ENCODE measurements at regions not wholly inside any gene's neighbourhood (a gene's known extent, or its start where the extent isn't known, plus 50 kb on each side); places are given as distances from the start of the nearest gene placed in this dataset.

GRCh38 chr1:83619170-83619896 is 379.6 kb downstream of the TTLL7 start:
- Histone ChIP-seq H3K4me1 (no peaks in the 10 kb centered on the region), H3K9me3 (no peaks in the 10 kb centered on the region), H3K27ac (no peak overlapping the region), H3K4me3 (no peak overlapping the region), H3K27me3 (no peaks in the 10 kb centered on the region), H3K36me3 (no peaks in the 10 kb centered on the region)
- no peak for DNase-seq
- intact Hi-C loops (cut with DNase I), result no loop called here
- TF ChIP-seq, protein P1, sequence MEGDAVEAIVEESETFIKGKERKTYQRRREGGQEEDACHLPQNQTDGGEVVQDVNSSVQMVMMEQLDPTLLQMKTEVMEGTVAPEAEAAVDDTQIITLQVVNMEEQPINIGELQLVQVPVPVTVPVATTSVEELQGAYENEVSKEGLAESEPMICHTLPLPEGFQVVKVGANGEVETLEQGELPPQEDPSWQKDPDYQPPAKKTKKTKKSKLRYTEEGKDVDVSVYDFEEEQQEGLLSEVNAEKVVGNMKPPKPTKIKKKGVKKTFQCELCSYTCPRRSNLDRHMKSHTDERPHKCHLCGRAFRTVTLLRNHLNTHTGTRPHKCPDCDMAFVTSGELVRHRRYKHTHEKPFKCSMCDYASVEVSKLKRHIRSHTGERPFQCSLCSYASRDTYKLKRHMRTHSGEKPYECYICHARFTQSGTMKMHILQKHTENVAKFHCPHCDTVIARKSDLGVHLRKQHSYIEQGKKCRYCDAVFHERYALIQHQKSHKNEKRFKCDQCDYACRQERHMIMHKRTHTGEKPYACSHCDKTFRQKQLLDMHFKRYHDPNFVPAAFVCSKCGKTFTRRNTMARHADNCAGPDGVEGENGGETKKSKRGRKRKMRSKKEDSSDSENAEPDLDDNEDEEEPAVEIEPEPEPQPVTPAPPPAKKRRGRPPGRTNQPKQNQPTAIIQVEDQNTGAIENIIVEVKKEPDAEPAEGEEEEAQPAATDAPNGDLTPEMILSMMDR (IDR thresholded peaks at IDR 0.05), result no peak
- no peak for TF ChIP-seq POLR2A (IDR thresholded peaks at IDR 0.05)
- 69% methylated on average over 2 of the region's 2 CpGs for WGBS (ENCODE audit: insufficient coverage, low coverage, low lambda C conversion rate, missing lambda C conversion rate)
- ATAC-seq, result no peak

- Histone ChIP-seq H3K4me3 (no peak overlapping the region), H3K27ac (no peak overlapping the region), H3K9me3 (no peaks in the 10 kb centered on the region), H3K27me3 (no peaks in the 10 kb centered on the region), H3K36me3 (no peaks in the 10 kb centered on the region), H3K4me1 (no peaks in the 10 kb centered on the region)
- intact Hi-C loops (cut with DNase I), result no loop called here
- DNase-seq (no peak), ATAC-seq (no peak)
- TF ChIP-seq, protein P1 (IDR thresholded peaks at IDR 0.05), result no peak
- TF ChIP-seq POLR2A (IDR thresholded peaks at IDR 0.05), result no peak
- WGBS (ENCODE audit: insufficient coverage, low coverage, low lambda C conversion rate, missing lambda C conversion rate), result 93% methylated on average over 6 of the region's 7 CpGs
These were observed 381.0 kb downstream of the TTLL7 start for GRCh38 chr1:83617883-83618282.

DNA sequence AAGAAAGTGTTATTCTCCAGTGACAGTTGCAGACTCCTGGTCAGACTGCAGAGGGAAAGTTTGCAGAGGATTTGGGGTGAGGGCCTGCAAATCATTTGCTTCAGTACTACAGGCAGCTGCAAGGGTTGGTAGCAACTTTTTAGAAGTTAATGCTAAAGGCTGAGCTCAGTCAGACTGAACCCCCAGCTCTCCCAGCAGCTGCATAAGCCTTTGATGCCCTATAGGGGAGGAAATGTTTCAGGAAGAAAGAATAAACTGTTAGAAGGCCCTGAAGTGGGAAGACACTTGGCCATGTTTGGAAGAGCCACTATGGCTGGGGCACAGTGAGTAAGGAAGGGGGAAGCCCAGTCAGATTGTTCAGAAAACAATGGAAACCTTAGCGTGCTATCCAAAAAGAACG is 383.6 kb downstream of the TTLL7 start:
- intact Hi-C loops (cut with DNase I), result no loop called here
- no peak overlapping the region for H3K4me3 ChIP-seq

GRCh38 chr1:83606416-83606955 is 392.4 kb downstream of the TTLL7 start:
- Histone ChIP-seq H3K36me3 (no peaks in the 10 kb centered on the region), H3K27ac (no peak overlapping the region), H3K9me3 (no peaks in the 10 kb centered on the region), H3K4me3 (no peak overlapping the region), H3K27me3 (no peaks in the 10 kb centered on the region), H3K4me1 (no peaks in the 10 kb centered on the region)
- TF ChIP-seq, protein P1 (IDR thresholded peaks at IDR 0.05), result no peak
- no peak for TF ChIP-seq POLR2A (IDR thresholded peaks at IDR 0.05)
- intact Hi-C loops (cut with DNase I), result no loop called here
- 78% methylated on average over 4 of the region's 4 CpGs for WGBS (ENCODE audit: insufficient coverage, low coverage, low lambda C conversion rate, missing lambda C conversion rate)
- ATAC-seq (no peak), DNase-seq (no peak)

More for the DNA sequence above, 383.6 kb downstream of the TTLL7 start:
- H3K36me3 ChIP-seq, result no peaks in the 10 kb centered on the region
- TF ChIP-seq, protein P1 (IDR thresholded peaks at IDR 0.05), result no peak
- no peak for TF ChIP-seq POLR2A (IDR thresholded peaks at IDR 0.05)
- WGBS (ENCODE audit: insufficient coverage, low coverage, low lambda C conversion rate, missing lambda C conversion rate), result 92% methylated on average over 2 of the region's 2 CpGs
- H3K27me3 ChIP-seq, result no peaks in the 10 kb centered on the region
- DNase-seq, result no peak
- H3K4me1 ChIP-seq, result no peaks in the 10 kb centered on the region
- no peak overlapping the region for H3K27ac ChIP-seq
- ATAC-seq, result no peak
- H3K9me3 ChIP-seq, result no peaks in the 10 kb centered on the region

All from right lobe of liver (tissue), 6 donors.